K562 (cell line): ENCODE measurements at regions not wholly inside any gene's neighbourhood (a gene's known extent, or its start where the extent isn't known, plus 50 kb on each side); places are given as distances from the start of the nearest gene placed in this dataset.

ENCODE experiments used
- ATAC-seq: fragments of 200-7000 bp; cut with Tn5 transposase; 3 replicates; pipeline ENCODE4 v1.9.1; 2020; ENCODE audit warnings: moderate library complexity
- BruUV-seq: library from RNA; stranded (reverse); fragments of 400-500 nt; replicated peaks from 2 replicates; lab custom pipeline; 2021; lab: Mats Ljungman, UMichigan
- CTCF ChIA-PET: fragments of 300-600 bp; formaldehyde crosslinking; extraction: SDS; loops from one replicate; lab custom pipeline; 2021; ENCODE audit warnings: low intra/inter-chr PET ratio; lab: Yijun Ruan, JAX
- POLR2A ChIA-PET: fragments of 300-600, 350-650 bp; sonication (Branson Sonifier 250); formaldehyde crosslinking; extraction: SDS; loops from one replicate; lab custom pipeline; 2021; ENCODE audit warnings: antibody characterized with exemption, inconsistent platforms; lab: Yijun Ruan, JAX
- DNase-seq, 4 experiments: peaks; one replicate each; pipeline versions ENCODE4 v3.0.0 to v3.0.0-alpha.2; 2011 to 2018; ENCODE audit warnings: low spot score in 3 of 4, mixed read lengths in 3 of 4; ENCODE audit errors: extremely low read depth in 1 of 4
- FAIRE-seq: peaks from 2 replicates; lab custom pipeline; 2011; peaks lifted over from hg19 to GRCh38; lab: Jason Lieb, UNC
- H2AFZ ChIP-seq: 2 replicates; pipeline ENCODE4 v1.6.0; 2011; ENCODE audit warnings: low read depth, low read length, control low read depth, inconsistent platforms
- H3K27ac ChIP-seq: fragments of 200-600 bp; 3 replicates; pipeline ENCODE4 v1.8.0; 2011; ENCODE audit warnings: low read depth, mild to moderate bottlenecking, control low read depth, inconsistent platforms, low read length, moderate library complexity, mixed read lengths; ENCODE audit errors: extremely low read depth
- H3K27me3 ChIP-seq, 2 experiments: fragments of 300-600 bp in 1 of 2; 2 replicates in 1 of 2; 3 replicates in 1 of 2; pipeline versions ENCODE4 v1.6.0 to v1.8.0; 2011; ENCODE audit warnings: inconsistent platforms in 2 of 2, low read length in 2 of 2, mild to moderate bottlenecking in 1 of 2, mixed read lengths in 1 of 2, moderate library complexity in 1 of 2; ENCODE audit not compliant: control insufficient read depth in 2 of 2, insufficient read depth in 2 of 2
- H3K36me3 ChIP-seq: fragments of 300-600 bp; 3 replicates; pipeline ENCODE4 v1.8.0; 2011; ENCODE audit warnings: mild to moderate bottlenecking, low read length, inconsistent platforms; ENCODE audit not compliant: control insufficient read depth, insufficient read depth
- H3K4me1 ChIP-seq, 2 experiments: fragments of 200-600 bp in 1 of 2; replicated peaks in 1 of 2; 2 replicates in 1 of 2; 3 replicates in 1 of 2; pipeline versions ENCODE4 v1.5.1 to v1.8.0; 2011; ENCODE audit warnings: inconsistent platforms in 2 of 2, low read length in 2 of 2, mild to moderate bottlenecking in 1 of 2, mixed read lengths in 1 of 2, moderate library complexity in 1 of 2; ENCODE audit not compliant: control insufficient read depth in 2 of 2, insufficient read depth in 2 of 2
- H3K4me2 ChIP-seq: 2 replicates; pipeline ENCODE4 v1.6.1; 2011; ENCODE audit warnings: low read length, control low read depth, inconsistent platforms, mixed read lengths; ENCODE audit not compliant: insufficient read depth
- H3K4me3 ChIP-seq: fragments of 200-600 bp; sonication (generic), shearing (Covaris generic); 2 replicates; pipeline ENCODE4 v1.5.1; 2016; ENCODE audit warnings: control low read depth, inconsistent platforms
- H3K79me2 ChIP-seq: fragments of 200-600 bp; 3 replicates; pipeline ENCODE4 v1.8.0; 2011; ENCODE audit warnings: low read length, inconsistent platforms; ENCODE audit not compliant: control insufficient read depth, insufficient read depth
- H3K9ac ChIP-seq, 2 experiments: 2 replicates each; pipeline versions ENCODE4 v1.6.0 to v1.6.1; 2011; ENCODE audit warnings: low read depth in 2 of 2, low read length in 2 of 2, control low read depth in 1 of 2, inconsistent platforms in 1 of 2, mild to moderate bottlenecking in 1 of 2, mixed read lengths in 1 of 2; ENCODE audit not compliant: insufficient read depth in 1 of 2
- H3K9me1 ChIP-seq: one replicate; pipeline ENCODE4 v1.6.0; 2011; ENCODE audit warnings: inconsistent platforms, mild to moderate bottlenecking, low read length, moderate library complexity; ENCODE audit not compliant: control insufficient read depth, insufficient read depth
- H3K9me3 ChIP-seq: replicated peaks from 2 replicates; pipeline ENCODE4 v1.5.1; 2011; ENCODE audit warnings: low read depth, low read length, inconsistent platforms; ENCODE audit not compliant: control insufficient read depth, insufficient read depth
- H4K20me1 ChIP-seq: replicated peaks from 2 replicates; pipeline ENCODE4 v1.6.1; 2011; ENCODE audit warnings: low read length, inconsistent platforms, mixed read lengths; ENCODE audit not compliant: control insufficient read depth, insufficient read depth
- GABPA ChIP-seq: fragments of 200-800 bp; sonication (Bioruptor generic); conservative IDR thresholded peaks from 2 replicates; pipeline ENCODE4 v1.6.1; 2016; ENCODE audit warnings: low read depth, missing genetic modification characterization, missing compliant biosample characterization
- HDAC3 ChIP-seq: fragments of 450-650 bp; IDR thresholded peaks from 2 replicates; pipeline ENCODE4 v1.6.1; 2018; ENCODE audit warnings: borderline replicate concordance, mild to moderate bottlenecking, moderate library complexity; ENCODE audit not compliant: partially characterized antibody
- KLF10 ChIP-seq: fragments of 250-450 bp; sonication (Bioruptor Pico); IDR thresholded peaks from 2 replicates; pipeline ENCODE4 v1.6.1; 2021; ENCODE audit warnings: matching md5 sums
- MTA1 ChIP-seq: fragments of 450-650 bp; IDR thresholded peaks from 2 replicates; pipeline ENCODE4 v1.6.1; 2017; ENCODE audit warnings: borderline replicate concordance
- POU5F1 ChIP-seq: fragments of 150-350 bp; IDR thresholded peaks from 2 replicates; pipeline ENCODE4 v1.6.1; 2014; ENCODE audit warnings: borderline replicate concordance, low read length, low read depth, mild to moderate bottlenecking; ENCODE audit not compliant: partially characterized antibody
- RBM25 ChIP-seq: fragments of 200-400 bp; formaldehyde crosslinking; IDR thresholded peaks from 2 replicates; pipeline ENCODE4 v1.6.1; 2018; ENCODE audit warnings: low read length, low read depth, moderate library complexity; ENCODE audit not compliant: severe bottlenecking
- SAFB ChIP-seq: fragments of 200-400 bp; formaldehyde crosslinking; IDR thresholded peaks from 2 replicates; pipeline ENCODE4 v1.6.1; 2017; ENCODE audit warnings: low read depth, low read length, borderline replicate concordance
- SRSF7 ChIP-seq: fragments of 200-400 bp; formaldehyde crosslinking; optimal IDR thresholded peaks from 2 replicates; pipeline ENCODE3; 2017; ENCODE audit warnings: mild to moderate bottlenecking, low read depth, low read length
- THAP7 ChIP-seq: fragments of 250-450 bp; sonication (Bioruptor Pico); IDR thresholded peaks from 2 replicates; pipeline ENCODE4 v1.5.0; 2021
- WGBS: fragments of 100-300 bp; shearing (Covaris generic); methylation state at CpG from one replicate; pipeline ENCODE4 v1.1.6; 2016; ENCODE audit warnings: low coverage, mixed read lengths; ENCODE audit not compliant: insufficient coverage; ENCODE audit errors: missing lambda C conversion rate; 5-methylcytosine and 5-hydroxymethylcytosine counted together
- in situ Hi-C: fragments of 300-500 bp; cut with MboI; formaldehyde crosslinking; loops from 4 replicates; pipeline ENCODE4 v1.15.0; 2018; ENCODE audit warnings: inconsistent platforms, mixed read lengths
- intact Hi-C: fragments of 100-400 bp; cut with micrococcal nuclease; formaldehyde crosslinking; loops from 2 replicates; pipeline ENCODE4 v1.14.2; 2022
- TF ChIP-seq, protein P1 (sequence below): fragments of 250-450 bp; sonication (Bioruptor Pico); IDR thresholded peaks from 2 replicates; pipeline ENCODE4 v1.6.1; 2021; ENCODE audit warnings: mild to moderate bottlenecking
- TF ChIP-seq, protein P2 (sequence below), 2 experiments: fragments of 450-650 bp; formaldehyde crosslinking in 1 of 2; IDR thresholded peaks; 2 replicates each; pipeline versions ENCODE4 v1.4.0 to v1.6.1; 2014 to 2020; ENCODE audit warnings: mild to moderate bottlenecking in 2 of 2, borderline replicate concordance in 1 of 2, low read depth in 1 of 2

DNA sequence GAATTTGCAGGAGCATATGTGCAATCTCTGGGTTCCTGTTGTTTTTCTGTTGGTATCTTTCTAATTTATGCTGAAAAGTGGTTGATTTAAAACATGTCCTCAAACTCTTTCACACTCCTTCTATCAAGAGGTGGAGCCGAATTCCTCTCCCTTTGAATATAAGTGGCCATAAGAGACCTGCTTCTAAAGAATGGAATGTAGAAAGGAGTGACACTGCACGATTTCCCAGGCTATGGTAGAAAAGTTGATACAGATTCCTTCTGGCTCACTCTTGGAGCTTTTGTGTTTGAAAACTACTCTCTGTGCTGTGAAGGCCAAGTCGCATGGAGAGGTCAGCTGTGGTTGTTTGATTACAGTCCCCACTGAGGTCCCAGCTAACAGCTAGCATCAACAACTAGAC, 613.2 kb downstream of the ETNK1 start:
- ChIA-PET CTCF (no interaction called here), POLR2A (no interaction called here)
- Histone ChIP-seq H3K9ac (no peak overlapping the region), H3K4me2 (no peak overlapping the region), H3K9me1 (no peaks in the 10 kb centered on the region), H3K27ac (no peak overlapping the region), H3K36me3 (no peaks in the 10 kb centered on the region), H3K9me3 (no peaks in the 10 kb centered on the region), H3K27me3 (no peaks in the 10 kb centered on the region), H3K79me2 (no peaks in the 10 kb centered on the region), H3K4me3 (no peak overlapping the region), H3K4me1 (no peaks in the 10 kb centered on the region), H2AFZ (no peak overlapping the region), H4K20me1 (no peaks in the 10 kb centered on the region)
- BruUV-seq = no TSS peak
- DNase-seq (no peak), FAIRE-seq (no peak), ATAC-seq (no peak; the same call in 2 of the 3 replicates)
- TF ChIP-seq RBM25 = no peak
- TF ChIP-seq THAP7 (CRISPR knock-in tag) = no peak
- TF ChIP-seq, protein P1, sequence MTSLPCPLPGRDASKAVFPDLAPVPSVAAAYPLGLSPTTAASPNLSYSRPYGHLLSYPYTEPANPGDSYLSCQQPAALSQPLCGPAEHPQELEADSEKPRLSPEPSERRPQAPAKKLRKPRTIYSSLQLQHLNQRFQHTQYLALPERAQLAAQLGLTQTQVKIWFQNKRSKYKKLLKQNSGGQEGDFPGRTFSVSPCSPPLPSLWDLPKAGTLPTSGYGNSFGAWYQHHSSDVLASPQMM = no peak
- TF ChIP-seq MTA1 = no peak
- no peak for TF ChIP-seq HDAC3
- TF ChIP-seq, protein P2, sequence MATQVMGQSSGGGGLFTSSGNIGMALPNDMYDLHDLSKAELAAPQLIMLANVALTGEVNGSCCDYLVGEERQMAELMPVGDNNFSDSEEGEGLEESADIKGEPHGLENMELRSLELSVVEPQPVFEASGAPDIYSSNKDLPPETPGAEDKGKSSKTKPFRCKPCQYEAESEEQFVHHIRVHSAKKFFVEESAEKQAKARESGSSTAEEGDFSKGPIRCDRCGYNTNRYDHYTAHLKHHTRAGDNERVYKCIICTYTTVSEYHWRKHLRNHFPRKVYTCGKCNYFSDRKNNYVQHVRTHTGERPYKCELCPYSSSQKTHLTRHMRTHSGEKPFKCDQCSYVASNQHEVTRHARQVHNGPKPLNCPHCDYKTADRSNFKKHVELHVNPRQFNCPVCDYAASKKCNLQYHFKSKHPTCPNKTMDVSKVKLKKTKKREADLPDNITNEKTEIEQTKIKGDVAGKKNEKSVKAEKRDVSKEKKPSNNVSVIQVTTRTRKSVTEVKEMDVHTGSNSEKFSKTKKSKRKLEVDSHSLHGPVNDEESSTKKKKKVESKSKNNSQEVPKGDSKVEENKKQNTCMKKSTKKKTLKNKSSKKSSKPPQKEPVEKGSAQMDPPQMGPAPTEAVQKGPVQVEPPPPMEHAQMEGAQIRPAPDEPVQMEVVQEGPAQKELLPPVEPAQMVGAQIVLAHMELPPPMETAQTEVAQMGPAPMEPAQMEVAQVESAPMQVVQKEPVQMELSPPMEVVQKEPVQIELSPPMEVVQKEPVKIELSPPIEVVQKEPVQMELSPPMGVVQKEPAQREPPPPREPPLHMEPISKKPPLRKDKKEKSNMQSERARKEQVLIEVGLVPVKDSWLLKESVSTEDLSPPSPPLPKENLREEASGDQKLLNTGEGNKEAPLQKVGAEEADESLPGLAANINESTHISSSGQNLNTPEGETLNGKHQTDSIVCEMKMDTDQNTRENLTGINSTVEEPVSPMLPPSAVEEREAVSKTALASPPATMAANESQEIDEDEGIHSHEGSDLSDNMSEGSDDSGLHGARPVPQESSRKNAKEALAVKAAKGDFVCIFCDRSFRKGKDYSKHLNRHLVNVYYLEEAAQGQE (IDR thresholded peaks at IDR 0.05; ENCODE audit: borderline replicate concordance) = no peak
- TF ChIP-seq, protein P2 (CRISPR knock-in tag; IDR thresholded peaks at IDR 0.05; ENCODE audit: low read depth) = no peak
- no peak for TF ChIP-seq SRSF7
- TF ChIP-seq SAFB = no peak
- no peak for TF ChIP-seq KLF10 (CRISPR knock-in tag)
- TF ChIP-seq GABPA (tag) = no peak
- no peak for TF ChIP-seq POU5F1
- WGBS = 17% methylated on average over 3 of the region's 3 CpGs
- in situ Hi-C loops = no loop called here
- intact Hi-C loops = no loop called here
